ENCODE measurements at regions not wholly inside any gene's neighbourhood (a gene's known extent, or its start where the extent isn't known, plus 50 kb on each side); places are given as distances from the start of the nearest gene placed in this dataset.
"Not testable (repeated sequence)": the region's sequence is repeated elsewhere in the genome, so short reads cannot be mapped to it uniquely, and the experiment has no call there.

- DNase-seq (no peak), ATAC-seq (no peak)
- intact Hi-C loops (cut with DNase I, micrococcal nuclease), result no loop called here
These were observed 1013.0 kb upstream of the COX7C start for GRCh38 chr5:85604786-85605185.

GRCh38 chr5:85605381-85605780 is 1012.4 kb upstream of the COX7C start:
- no peak for DNase-seq
- ATAC-seq, result no peak
- intact Hi-C loops (cut with DNase I, micrococcal nuclease), result no loop called here

- intact Hi-C loops (cut with DNase I, micrococcal nuclease), result no loop called here
- DNase-seq (no peak), ATAC-seq (no peak)
These were observed 1003.3 kb upstream of the COX7C start for GRCh38 chr5:85614489-85614888.

GRCh38 chr5:85621668-85622067 is 996.1 kb upstream of the COX7C start:
- ATAC-seq, result no peak
- no peak for DNase-seq
- intact Hi-C loops (cut with DNase I, micrococcal nuclease), result no loop called here

- ATAC-seq, result no peak
These were observed 989.6 kb upstream of the COX7C start for GRCh38 chr5:85628153-85628552.

GRCh38 chr5:85638495-85639125 is 979.1 kb upstream of the COX7C start:
- intact Hi-C loops (cut with DNase I, micrococcal nuclease), result not testable (repeated sequence)

More at GRCh38 chr5:85628153-85628552, 989.6 kb upstream of the COX7C start:
- no peak for DNase-seq
- intact Hi-C loops (cut with DNase I, micrococcal nuclease), result no loop called here

GRCh38 chr5:85646036-85646435 is 971.7 kb upstream of the COX7C start:
- intact Hi-C loops (cut with DNase I, micrococcal nuclease), result no loop called here
- no peak for ATAC-seq

More at GRCh38 chr5:85638495-85639125, 979.1 kb upstream of the COX7C start:
- not testable (repeated sequence) for DNase-seq, ATAC-seq

GRCh38 chr5:85646641-85647040 is 971.1 kb upstream of the COX7C start:
- no peak for ATAC-seq
- DNase-seq, result no peak
- intact Hi-C loops (cut with DNase I, micrococcal nuclease), result no loop called here

More at GRCh38 chr5:85646036-85646435, 971.7 kb upstream of the COX7C start:
- DNase-seq, result no peak

GRCh38 chr5:85647349-85648127 is 970.2 kb upstream of the COX7C start:
- intact Hi-C loops (cut with DNase I, micrococcal nuclease), result no loop called here
- DNase-seq (no peak), ATAC-seq (no peak)

GRCh38 chr5:85648495-85648894 is 969.2 kb upstream of the COX7C start:
- intact Hi-C loops (cut with DNase I, micrococcal nuclease), result no loop called here
- DNase-seq, result no peak
- no peak for ATAC-seq

GRCh38 chr5:85651731-85652130 is 966.0 kb upstream of the COX7C start:
- ATAC-seq, result no peak
- intact Hi-C loops (cut with DNase I, micrococcal nuclease), result no loop called here
- no peak for DNase-seq

- DNase-seq; intact Hi-C loops (cut with DNase I, micrococcal nuclease); ATAC-seq: not testable (repeated sequence)
These were observed 963.6 kb upstream of the COX7C start for GRCh38 chr5:85654144-85654543.

GRCh38 chr5:85656050-85656449 is 961.7 kb upstream of the COX7C start:
- ATAC-seq, result no peak
- intact Hi-C loops (cut with DNase I, micrococcal nuclease), result no loop called here
- no peak for DNase-seq

GRCh38 chr5:85657328-85657727 is 960.4 kb upstream of the COX7C start:
- ATAC-seq; intact Hi-C loops (cut with DNase I, micrococcal nuclease); DNase-seq: not testable (repeated sequence)

- DNase-seq, ATAC-seq: not testable (repeated sequence)
These were observed 954.6 kb upstream of the COX7C start for GRCh38 chr5:85662969-85663707.

GRCh38 chr5:85663708-85664031 is 954.1 kb upstream of the COX7C start:
- ATAC-seq (no peak), DNase-seq (no peak)
- intact Hi-C loops (cut with DNase I, micrococcal nuclease), result no loop called here

More at GRCh38 chr5:85662969-85663707, 954.6 kb upstream of the COX7C start:
- intact Hi-C loops (cut with DNase I, micrococcal nuclease), result not testable (repeated sequence)

GRCh38 chr5:85670417-85670816 is 947.3 kb upstream of the COX7C start:
- intact Hi-C loops (cut with DNase I, micrococcal nuclease), result no loop called here
- DNase-seq (no peak), ATAC-seq (no peak)

- intact Hi-C loops (cut with DNase I, micrococcal nuclease), result no loop called here
- DNase-seq, result no peak
- ATAC-seq, result no peak
These were observed 946.3 kb upstream of the COX7C start for GRCh38 chr5:85671223-85671970.

GRCh38 chr5:85681871-85682270 is 935.9 kb upstream of the COX7C start:
- intact Hi-C loops (cut with DNase I, micrococcal nuclease), result no loop called here
- ATAC-seq, result no peak

More at GRCh38 chr5:85681871-85682270, 935.9 kb upstream of the COX7C start:
- no peak for DNase-seq
